ENCODE measurements at regions not wholly inside any gene's neighbourhood (a gene's known extent, or its start where the extent isn't known, plus 50 kb on each side); places are given as distances from the start of the nearest gene placed in this dataset.

GRCh38 chr2:21887881-21888280 lies 764.1 kb downstream of the TDRD15 start:
- no peak overlapping the region for H2AFZ ChIP-seq (ENCODE audit: low read depth, low read length, poor library complexity, severe bottlenecking)
- no peaks in the 10 kb centered on the region for H3K9me2 ChIP-seq (ENCODE audit: insufficient read depth)
- H3K79me2 ChIP-seq (ENCODE audit: insufficient read depth, low read length): no peaks in the 10 kb centered on the region
- H3K27ac ChIP-seq (ENCODE audit: low read depth, low read length): no peak overlapping the region
- ATAC-seq (no peak), DNase-seq (ENCODE audit: low read depth, low spot score) (no peak)
- no TSS peak for BruUV-seq (replicated peaks)
- no peaks in the 10 kb centered on the region for H4K20me1 ChIP-seq (ENCODE audit: insufficient read depth)
- H3K36me3 ChIP-seq (ENCODE audit: control insufficient read depth in 1 of 2, insufficient read depth in 2 of 2, low read length in 2 of 2): no peaks in the 10 kb centered on the region
- POLR2A ChIA-PET: no interaction called here
- peaks cover 11 to 22% of the 10 kb centered on the region in 2 experiments; a peak in 2 of 4 replicates for H3K9me3 ChIP-seq (ENCODE audit: control insufficient read depth in 1 of 2, insufficient read depth in 1 of 2, low read depth in 1 of 2, low read length in 2 of 2)
- no peak overlapping the region for H3K4me3 ChIP-seq (replicated peaks in 1 of 2; ENCODE audit: low read depth in 1 of 2, low read length in 2 of 2)
- TF ChIP-seq SRF (IDR thresholded peaks at IDR 0.05; ENCODE audit: low read depth) (no peak), RAD21 (IDR thresholded peaks at IDR 0.05; ENCODE audit: low read depth) (no peak), EZH2phosphoT487 (IDR thresholded peaks at IDR 0.05; ENCODE audit: borderline replicate concordance) (no peak), ATF3 (IDR thresholded peaks at IDR 0.05) (no peak), YY1 (IDR thresholded peaks at IDR 0.05; ENCODE audit: extremely low read depth, insufficient replicate concordance, low read depth, low read length) (no peak), JUND (IDR thresholded peaks at IDR 0.05) (no peak), ELF1 (IDR thresholded peaks at IDR 0.05; ENCODE audit: borderline replicate concordance, low read depth) (no peak), CEBPB (IDR thresholded peaks at IDR 0.05; ENCODE audit: low read depth) (no peak), SP1 (IDR thresholded peaks at IDR 0.05; ENCODE audit: low read depth) (no peak), CTCF (IDR thresholded peaks at IDR 0.05 in 2 of 3, conservative IDR thresholded peaks at IDR 0.05 in 1 of 3; ENCODE audit: borderline replicate concordance in 1 of 3, insufficient read depth in 1 of 3, low read depth in 2 of 3, low read length in 2 of 3) (no peak), SIN3A (IDR thresholded peaks at IDR 0.05; ENCODE audit: low read depth) (no peak), EGR1 (IDR thresholded peaks at IDR 0.05; ENCODE audit: low read depth) (no peak), MAX (IDR thresholded peaks at IDR 0.05) (no peak), POLR2A (IDR thresholded peaks at IDR 0.05; ENCODE audit: borderline replicate concordance, extremely low read depth, insufficient read depth, insufficient read length) (no peak), POLR2AphosphoS5 (IDR thresholded peaks at IDR 0.05; ENCODE audit: low read depth, low read length) (no peak), FOSL1 (IDR thresholded peaks at IDR 0.05; ENCODE audit: low read depth) (no peak), ZBTB33 (IDR thresholded peaks at IDR 0.05; ENCODE audit: extremely low read depth, insufficient replicate concordance, low read length) (no peak), ZNF274 (IDR thresholded peaks at IDR 0.05; ENCODE audit: low read depth, low read length) (no peak), ZFX (IDR thresholded peaks at IDR 0.05) (no peak)
- TF ChIP-seq, protein P1, sequence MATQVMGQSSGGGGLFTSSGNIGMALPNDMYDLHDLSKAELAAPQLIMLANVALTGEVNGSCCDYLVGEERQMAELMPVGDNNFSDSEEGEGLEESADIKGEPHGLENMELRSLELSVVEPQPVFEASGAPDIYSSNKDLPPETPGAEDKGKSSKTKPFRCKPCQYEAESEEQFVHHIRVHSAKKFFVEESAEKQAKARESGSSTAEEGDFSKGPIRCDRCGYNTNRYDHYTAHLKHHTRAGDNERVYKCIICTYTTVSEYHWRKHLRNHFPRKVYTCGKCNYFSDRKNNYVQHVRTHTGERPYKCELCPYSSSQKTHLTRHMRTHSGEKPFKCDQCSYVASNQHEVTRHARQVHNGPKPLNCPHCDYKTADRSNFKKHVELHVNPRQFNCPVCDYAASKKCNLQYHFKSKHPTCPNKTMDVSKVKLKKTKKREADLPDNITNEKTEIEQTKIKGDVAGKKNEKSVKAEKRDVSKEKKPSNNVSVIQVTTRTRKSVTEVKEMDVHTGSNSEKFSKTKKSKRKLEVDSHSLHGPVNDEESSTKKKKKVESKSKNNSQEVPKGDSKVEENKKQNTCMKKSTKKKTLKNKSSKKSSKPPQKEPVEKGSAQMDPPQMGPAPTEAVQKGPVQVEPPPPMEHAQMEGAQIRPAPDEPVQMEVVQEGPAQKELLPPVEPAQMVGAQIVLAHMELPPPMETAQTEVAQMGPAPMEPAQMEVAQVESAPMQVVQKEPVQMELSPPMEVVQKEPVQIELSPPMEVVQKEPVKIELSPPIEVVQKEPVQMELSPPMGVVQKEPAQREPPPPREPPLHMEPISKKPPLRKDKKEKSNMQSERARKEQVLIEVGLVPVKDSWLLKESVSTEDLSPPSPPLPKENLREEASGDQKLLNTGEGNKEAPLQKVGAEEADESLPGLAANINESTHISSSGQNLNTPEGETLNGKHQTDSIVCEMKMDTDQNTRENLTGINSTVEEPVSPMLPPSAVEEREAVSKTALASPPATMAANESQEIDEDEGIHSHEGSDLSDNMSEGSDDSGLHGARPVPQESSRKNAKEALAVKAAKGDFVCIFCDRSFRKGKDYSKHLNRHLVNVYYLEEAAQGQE (IDR thresholded peaks at IDR 0.05; ENCODE audit: low read depth): no peak
- intact Hi-C loops (cut with micrococcal nuclease): no loop called here
- H3K4me2 ChIP-seq (ENCODE audit: low read length): no peak overlapping the region
- CTCF ChIA-PET: no interaction called here
- H3K27me3 ChIP-seq (ENCODE audit: insufficient read depth, low read length): no peaks in the 10 kb centered on the region
- RAD21 ChIA-PET (ENCODE audit: low non-redundant PET in 1 of 2, low total read pairs in 2 of 2, uncharacterized antibody in 2 of 2, unreplicated experiment in 2 of 2): no interaction called here
- no peaks in the 10 kb centered on the region for H3K4me1 ChIP-seq (ENCODE audit: control insufficient read depth in 1 of 2, insufficient read depth in 2 of 2, low read length in 2 of 2)
- no peak overlapping the region for H3K9ac ChIP-seq (ENCODE audit: low read length)
